Stimulated activated naive B cell treated with anti-CD40 and anti-IgM and Interleukin-4, amounts not matched to agents 10 μg/mL and 1 μg/mL and 100 μg/mL, for 72 hours (primary cell): ENCODE measurements at regions not wholly inside any gene's neighbourhood (a gene's known extent, or its start where the extent isn't known, plus 50 kb on each side); places are given as distances from the start of the nearest gene placed in this dataset.
"Not testable (repeated sequence)": the region's sequence is repeated elsewhere in the genome, so short reads cannot be mapped to it uniquely, and the experiment has no call there.

ENCODE experiments used
- ATAC-seq, 2 donors: fragments of 150-1000 bp; cut with Tn5 transposase; replicated peaks; 2 replicates each; pipeline ENCODE4 v1.10.0; 2021; ENCODE audit warnings: moderate library complexity in 1 of 2
- DNase-seq: peaks from one replicate; pipeline ENCODE4 v3.0.0; 2021
- H3K27ac Mint-ChIP-seq: one replicate; pipeline ENCODE4 v1.8.0; 2022; ENCODE audit warnings: mild to moderate bottlenecking, mixed read lengths
- H3K27me3 Mint-ChIP-seq, 2 donors: one replicate each; pipeline ENCODE4 v1.8.0; 2022; ENCODE audit warnings: mixed read lengths in 2 of 2
- H3K36me3 Mint-ChIP-seq, 2 donors: one replicate each; pipeline ENCODE4 v1.8.0; 2022; ENCODE audit warnings: mixed read lengths in 2 of 2, mild to moderate bottlenecking in 1 of 2
- H3K4me1 Mint-ChIP-seq, 2 donors: one replicate each; pipeline ENCODE4 v1.8.0; 2022; ENCODE audit warnings: mixed read lengths in 2 of 2, mild to moderate bottlenecking in 1 of 2
- H3K4me3 Mint-ChIP-seq, 2 donors: one replicate each; pipeline ENCODE4 v1.8.0; 2022; ENCODE audit warnings: mild to moderate bottlenecking in 2 of 2, mixed read lengths in 2 of 2, moderate library complexity in 1 of 2
- H3K9me3 Mint-ChIP-seq, 2 donors: one replicate each; pipeline ENCODE4 v1.8.0; 2022; ENCODE audit warnings: mixed read lengths in 2 of 2, mild to moderate bottlenecking in 1 of 2

DNA sequence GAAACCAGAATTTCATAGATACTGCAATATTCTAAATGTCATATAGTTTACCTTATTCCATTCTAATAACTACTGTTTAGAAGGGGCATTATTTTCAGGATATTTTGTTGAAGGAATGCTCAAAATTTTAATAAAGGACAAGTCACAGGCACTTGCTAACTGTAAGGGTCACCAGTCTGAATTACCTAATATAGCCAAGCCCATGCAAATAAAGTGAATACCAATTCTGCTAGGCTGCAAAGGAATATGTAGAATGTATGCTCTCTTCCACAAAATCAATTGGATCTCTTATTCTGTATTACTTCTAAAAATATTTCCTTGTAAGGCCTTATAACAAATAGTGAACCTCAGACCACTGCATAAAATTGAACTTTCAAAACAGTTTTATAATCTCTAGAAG, 52.3 kb upstream of the FAT4 start:
- Mint-ChIP-seq H3K4me3 (no peak overlapping the region), H3K27me3 (no peaks in the 10 kb centered on the region), H3K4me1 (no peaks in the 10 kb centered on the region), H3K36me3 (no peaks in the 10 kb centered on the region), H3K9me3 (no peaks in the 10 kb centered on the region), H3K27ac (no peak overlapping the region)
- DNase-seq, result no peak
- no peak for ATAC-seq

DNA sequence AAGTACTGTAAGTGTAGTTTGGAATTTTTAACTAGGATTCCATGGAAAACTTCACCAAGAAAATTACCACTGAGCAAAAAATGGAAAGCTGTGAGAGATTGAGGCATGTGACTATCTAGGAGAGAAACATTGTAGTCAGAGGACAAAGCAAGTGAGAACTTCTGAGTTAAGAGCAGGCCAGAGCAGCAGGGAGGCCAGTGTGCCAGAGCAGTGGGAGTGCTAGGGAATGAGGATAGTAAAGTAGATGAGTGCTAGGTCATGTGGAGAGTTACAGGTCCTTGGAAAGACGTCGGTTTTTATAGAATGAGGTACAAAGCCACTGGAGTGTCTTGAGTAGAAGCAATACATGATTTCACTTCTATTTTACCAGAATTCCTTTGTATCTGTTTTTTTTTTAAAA, 52.7 kb upstream of the FAT4 start:
- ATAC-seq (no peak), DNase-seq (no peak)
- Mint-ChIP-seq H3K27me3 (no peaks in the 10 kb centered on the region), H3K9me3 (no peaks in the 10 kb centered on the region), H3K36me3 (no peaks in the 10 kb centered on the region), H3K27ac (no peak overlapping the region), H3K4me3 (no peak overlapping the region), H3K4me1 (no peaks in the 10 kb centered on the region)

GRCh38 chr4:125254106-125254505, 60.6 kb upstream of the FAT4 start:
- no peaks in the 10 kb centered on the region for H3K4me1 Mint-ChIP-seq
- ATAC-seq (no peak), DNase-seq (no peak)
- no peaks in the 10 kb centered on the region for H3K27me3 Mint-ChIP-seq
- H3K9me3 Mint-ChIP-seq, result no peaks in the 10 kb centered on the region
- H3K36me3 Mint-ChIP-seq, result no peaks in the 10 kb centered on the region
- H3K27ac Mint-ChIP-seq, result no peak overlapping the region
- H3K4me3 Mint-ChIP-seq, result no peak overlapping the region

DNA sequence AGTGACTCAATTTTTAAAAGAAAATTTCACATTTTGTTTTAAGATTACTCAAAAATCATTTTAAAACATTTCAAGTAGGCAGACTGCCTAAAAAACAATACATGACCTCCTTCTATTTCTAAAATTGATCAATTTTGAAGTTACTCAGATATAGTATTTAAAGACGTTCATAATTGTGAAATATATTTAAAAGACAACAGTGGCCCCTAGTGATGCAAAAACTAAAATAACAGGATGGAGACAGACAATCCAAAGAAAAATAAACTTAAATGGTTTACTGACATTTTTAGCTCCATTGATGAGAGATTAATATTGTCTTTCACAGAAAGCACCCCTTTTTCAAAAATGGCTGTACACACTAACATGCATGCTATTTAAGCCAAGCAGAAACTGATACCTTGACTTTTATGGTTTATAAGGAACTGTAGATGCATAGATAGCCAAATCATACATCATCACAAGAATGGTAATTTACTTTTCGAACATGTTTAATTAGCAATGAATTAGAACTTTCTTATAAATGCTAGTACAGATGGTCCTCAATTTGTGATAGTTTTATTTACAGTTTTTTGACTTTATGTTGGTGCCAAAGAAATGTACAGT, 69.8 kb upstream of the FAT4 start:
- Mint-ChIP-seq H3K36me3 (no peaks in the 10 kb centered on the region), H3K27ac (no peak overlapping the region), H3K27me3 (no peaks in the 10 kb centered on the region), H3K4me1 (no peaks in the 10 kb centered on the region), H3K4me3 (no peak overlapping the region), H3K9me3 (no peaks in the 10 kb centered on the region)
- DNase-seq (no peak), ATAC-seq (no peak)

DNA sequence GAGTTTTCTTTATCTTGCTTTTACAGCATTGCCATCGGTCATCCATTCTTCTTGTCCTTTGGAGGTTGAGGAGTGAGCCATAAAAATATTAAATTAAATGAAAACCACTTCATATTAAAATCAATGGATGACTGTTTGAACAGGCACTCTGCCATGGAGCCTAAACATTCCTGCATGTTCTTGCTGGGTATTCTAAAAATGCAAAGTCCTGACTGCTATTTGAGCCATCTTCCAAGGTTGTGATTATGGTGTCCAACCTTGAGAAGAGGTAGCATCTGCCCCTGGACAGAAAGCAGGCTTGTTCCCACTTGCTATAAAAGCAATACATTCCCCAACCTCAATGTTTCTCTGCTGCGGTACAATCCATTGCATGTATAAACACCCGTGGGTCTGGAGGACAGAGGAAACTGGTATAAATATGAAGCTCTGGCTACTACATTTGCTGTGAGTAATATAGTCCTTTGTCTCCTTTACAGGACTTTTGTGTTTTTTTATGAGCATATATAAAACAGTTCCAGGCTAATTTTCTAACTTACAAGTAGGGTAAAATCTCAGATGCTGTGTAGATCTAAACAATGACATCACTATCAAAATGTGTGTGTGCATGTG, 70.9 kb upstream of the FAT4 start:
- H3K27ac Mint-ChIP-seq, result no peak overlapping the region
- H3K27me3 Mint-ChIP-seq, result no peaks in the 10 kb centered on the region
- ATAC-seq (no peak), DNase-seq (no peak)
- no peaks in the 10 kb centered on the region for H3K4me1 Mint-ChIP-seq
- no peak overlapping the region for H3K4me3 Mint-ChIP-seq
- H3K9me3 Mint-ChIP-seq, result no peaks in the 10 kb centered on the region
- H3K36me3 Mint-ChIP-seq, result no peaks in the 10 kb centered on the region

GRCh38 chr4:125235971-125236370, 78.8 kb upstream of the FAT4 start:
- Mint-ChIP-seq H3K4me1 (no peaks in the 10 kb centered on the region), H3K9me3 (no peaks in the 10 kb centered on the region), H3K4me3 (no peak overlapping the region), H3K27me3 (no peaks in the 10 kb centered on the region), H3K27ac (no peak overlapping the region), H3K36me3 (no peaks in the 10 kb centered on the region)
- ATAC-seq (no peak), DNase-seq (no peak)

DNA sequence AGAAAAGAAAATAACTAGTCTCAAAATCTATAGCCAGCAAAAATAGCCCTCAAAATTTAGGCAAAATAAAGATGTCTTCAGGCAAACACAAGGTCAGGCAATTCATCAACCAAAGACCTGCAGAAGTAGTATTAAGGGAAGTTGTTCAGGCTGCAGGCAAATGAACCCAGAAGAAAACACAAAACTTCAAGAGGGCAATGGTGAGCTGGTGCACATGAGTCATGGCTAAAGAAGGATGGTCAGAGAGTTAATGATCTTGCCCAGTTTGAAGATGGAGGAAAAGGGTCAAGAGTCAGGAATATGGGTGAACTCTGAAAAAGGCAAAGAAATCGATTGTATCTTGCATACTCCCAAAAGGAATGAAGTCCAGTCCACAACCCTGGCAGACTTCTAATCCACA, 83.1 kb upstream of the FAT4 start:
- H3K36me3 Mint-ChIP-seq, result no peaks in the 10 kb centered on the region
- no peaks in the 10 kb centered on the region for H3K4me1 Mint-ChIP-seq
- DNase-seq (no peak), ATAC-seq (no peak)
- H3K27ac Mint-ChIP-seq, result no peak overlapping the region
- no peaks in the 10 kb centered on the region for H3K9me3 Mint-ChIP-seq
- H3K4me3 Mint-ChIP-seq, result no peak overlapping the region
- no peaks in the 10 kb centered on the region for H3K27me3 Mint-ChIP-seq

DNA sequence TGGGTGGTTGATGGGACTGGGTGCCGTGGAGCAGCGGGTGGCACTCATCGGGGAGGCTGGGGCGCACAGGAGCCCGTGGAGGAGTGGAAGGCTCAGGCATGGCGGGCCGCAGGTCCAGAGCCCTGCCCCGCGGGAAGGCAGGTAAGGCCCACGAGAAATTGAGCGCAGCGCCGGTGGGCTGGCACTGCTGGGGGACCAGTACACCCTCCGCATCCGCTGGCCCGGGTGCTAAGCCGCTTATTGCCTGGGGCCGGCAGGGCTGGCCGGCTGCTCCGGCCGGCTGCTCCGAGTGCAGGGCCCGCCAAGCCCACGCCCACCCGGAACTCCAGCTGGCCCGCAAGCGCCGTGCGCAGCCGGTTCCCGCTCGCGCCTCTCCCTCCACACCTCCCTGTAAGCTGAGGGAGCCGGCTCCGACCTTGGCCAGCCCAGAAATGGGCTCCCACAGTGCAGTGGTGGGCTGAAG, 85.1 kb upstream of the FAT4 start:
- no peak for ATAC-seq
- no peaks in the 10 kb centered on the region for H3K36me3 Mint-ChIP-seq
- no peaks in the 10 kb centered on the region for H3K4me1 Mint-ChIP-seq
- H3K9me3 Mint-ChIP-seq, result no peaks in the 10 kb centered on the region
- no peak overlapping the region for H3K4me3 Mint-ChIP-seq
- H3K27me3 Mint-ChIP-seq, result no peaks in the 10 kb centered on the region
- no peak overlapping the region for H3K27ac Mint-ChIP-seq
- DNase-seq, result no peak

GRCh38 chr4:125225806-125226205, 88.9 kb upstream of the FAT4 start:
- Mint-ChIP-seq H3K4me1 (no peaks in the 10 kb centered on the region), H3K27ac (no peak overlapping the region), H3K9me3 (no peaks in the 10 kb centered on the region), H3K4me3 (no peak overlapping the region), H3K36me3 (no peaks in the 10 kb centered on the region), H3K27me3 (no peaks in the 10 kb centered on the region)
- DNase-seq (no peak), ATAC-seq (no peak)

- Mint-ChIP-seq H3K36me3 (no peaks in the 10 kb centered on the region), H3K4me3 (no peak overlapping the region), H3K9me3 (peaks cover 0 to 3% of the 10 kb centered on the region in 2 donors), H3K27me3 (no peaks in the 10 kb centered on the region), H3K27ac (no peak overlapping the region), H3K4me1 (no peaks in the 10 kb centered on the region)
- no peak for DNase-seq
- no peak for ATAC-seq
Measured at GRCh38 chr4:125200556-125200955, 114.2 kb upstream of the FAT4 start.

GRCh38 chr4:125198916-125199315, 115.8 kb upstream of the FAT4 start:
- Mint-ChIP-seq H3K4me1 (no peaks in the 10 kb centered on the region), H3K4me3 (no peak overlapping the region), H3K36me3 (no peaks in the 10 kb centered on the region), H3K9me3 (peaks cover 0 to 3% of the 10 kb centered on the region in 2 donors), H3K27me3 (no peaks in the 10 kb centered on the region), H3K27ac (no peak overlapping the region)
- DNase-seq, result no peak
- ATAC-seq, result no peak

- not testable (repeated sequence) for ATAC-seq, H3K4me1 Mint-ChIP-seq, H3K4me3 Mint-ChIP-seq, H3K9me3 Mint-ChIP-seq, H3K36me3 Mint-ChIP-seq, H3K27me3 Mint-ChIP-seq, H3K27ac Mint-ChIP-seq, DNase-seq
Measured at GRCh38 chr4:125191874-125192459, 122.8 kb upstream of the FAT4 start.

GRCh38 chr4:125191232-125191631, 123.5 kb upstream of the FAT4 start:
- no peak overlapping the region for H3K4me3 Mint-ChIP-seq
- ATAC-seq (no peak), DNase-seq (no peak)
- H3K36me3 Mint-ChIP-seq, result no peaks in the 10 kb centered on the region
- H3K9me3 Mint-ChIP-seq, result peaks cover 0 to 5% of the 10 kb centered on the region in 2 donors
- no peaks in the 10 kb centered on the region for H3K27me3 Mint-ChIP-seq
- H3K4me1 Mint-ChIP-seq, result no peaks in the 10 kb centered on the region
- H3K27ac Mint-ChIP-seq, result no peak overlapping the region

DNA sequence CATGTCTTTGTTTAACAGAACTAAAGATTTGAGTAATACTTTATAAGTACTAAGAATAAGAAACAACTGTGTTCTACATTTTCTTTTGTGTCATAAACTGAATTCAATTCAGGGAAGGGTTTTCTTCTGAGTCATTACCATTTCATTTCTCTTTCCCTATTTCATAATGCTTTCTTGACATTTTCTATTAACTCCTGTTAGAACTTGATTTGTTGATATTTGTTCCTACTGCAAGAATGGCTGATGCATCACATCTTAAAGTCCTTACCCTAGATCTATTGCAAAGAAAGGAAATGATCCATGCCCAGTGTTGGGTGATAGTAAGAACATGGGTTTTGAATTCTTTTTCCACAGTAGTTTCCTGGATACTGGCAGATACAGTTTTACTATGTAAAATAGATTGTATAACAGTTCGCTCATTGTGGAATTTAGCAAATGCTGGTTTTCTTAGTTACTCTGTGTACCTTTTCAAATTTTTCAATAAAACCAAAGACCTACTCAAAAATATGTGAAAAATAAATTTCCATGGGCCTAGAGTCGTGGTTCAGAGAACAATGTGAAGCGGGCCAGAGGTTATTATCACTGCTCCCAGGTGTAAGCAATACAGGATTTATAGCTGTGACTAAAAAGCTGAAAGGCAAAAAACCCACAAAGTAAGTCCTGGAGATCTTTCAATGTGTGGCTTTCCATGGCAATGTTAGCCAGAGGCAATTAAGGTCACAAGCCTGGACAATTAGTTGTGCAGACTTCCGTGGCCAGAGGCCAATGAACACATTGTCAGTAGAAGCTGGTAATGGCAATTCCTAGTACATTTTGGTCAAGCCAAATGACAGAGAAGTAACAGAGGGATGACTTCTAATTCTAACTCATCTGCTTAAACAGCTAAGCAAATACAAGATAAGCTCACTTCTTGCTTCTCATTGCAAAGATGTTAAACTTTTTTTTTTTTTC, 127.3 kb upstream of the FAT4 start:
- Mint-ChIP-seq H3K27ac (no peak overlapping the region), H3K9me3 (peaks cover 0 to 3% of the 10 kb centered on the region in 2 donors), H3K27me3 (no peaks in the 10 kb centered on the region), H3K4me3 (no peak overlapping the region), H3K4me1 (no peaks in the 10 kb centered on the region), H3K36me3 (no peaks in the 10 kb centered on the region)
- ATAC-seq, result no peak
- no peak for DNase-seq
